Kidney (tissue), 13 donors: ENCODE measurements at regions not wholly inside any gene's neighbourhood (a gene's known extent, or its start where the extent isn't known, plus 50 kb on each side); places are given as distances from the start of the nearest gene placed in this dataset.

Source experiments
- DNase-seq, 5 donors: peaks; one replicate each; pipeline ENCODE4 v3.0.0-alpha.2; 2013 to 2020
- FAIRE-seq: peaks from 2 replicates; lab custom pipeline; 2012; peaks lifted over from hg19 to GRCh38; lab: Jason Lieb, UNC
- H3K27ac ChIP-seq, 2 donors: one replicate each; pipeline ENCODE4 v1.7.0; 2013; ENCODE audit warnings: low read depth in 2 of 2, low read length in 2 of 2, inconsistent platforms in 1 of 2
- H3K27me3 ChIP-seq: one replicate; pipeline ENCODE4 v1.7.1; 2013; ENCODE audit warnings: low read length, inconsistent platforms; ENCODE audit not compliant: control insufficient read depth, insufficient read depth
- H3K36me3 ChIP-seq, 3 donors: one replicate each; pipeline versions ENCODE4 v1.7.0 to v1.7.1; 2013; ENCODE audit warnings: low read length in 3 of 3, control low read depth in 1 of 3, inconsistent platforms in 1 of 3; ENCODE audit not compliant: insufficient read depth in 3 of 3, control insufficient read depth in 2 of 3
- H3K4me1 ChIP-seq, 3 donors: one replicate each; pipeline versions ENCODE4 v1.7.0 to v1.7.1; 2013; ENCODE audit warnings: low read length in 3 of 3, inconsistent platforms in 1 of 3, low read depth in 1 of 3; ENCODE audit not compliant: control insufficient read depth in 2 of 3, insufficient read depth in 2 of 3
- H3K4me3 ChIP-seq, 3 donors: one replicate each; pipeline versions ENCODE4 v1.7.0 to v1.8.1; 2013; ENCODE audit warnings: low read length in 3 of 3, control low read depth in 1 of 3, inconsistent platforms in 1 of 3
- H3K9ac ChIP-seq, 3 donors: one replicate each; pipeline versions ENCODE4 v1.7.0 to v1.7.1; 2013; ENCODE audit warnings: low read length in 3 of 3, control low read depth in 1 of 3, inconsistent platforms in 1 of 3
- H3K9me3 ChIP-seq, 3 donors: one replicate each; pipeline versions ENCODE4 v1.7.0 to v1.7.1; 2013; ENCODE audit warnings: low read length in 3 of 3, control low read depth in 1 of 3, inconsistent platforms in 1 of 3; ENCODE audit not compliant: control insufficient read depth in 2 of 3, insufficient read depth in 1 of 3
- CTCF ChIP-seq: IDR thresholded peaks from 3 replicates; pipeline ENCODE4 v1.5.1; 2012; ENCODE audit warnings: mild to moderate bottlenecking, moderate library complexity, borderline replicate concordance; ENCODE audit not compliant: insufficient read depth; ENCODE audit errors: extremely low read depth
- intact Hi-C: fragments of 100-400 bp; cut with DNase I; formaldehyde crosslinking; loops from one replicate; pipeline ENCODE4 v1.11.1; 2022
- donor health status: control.
- donor health status: control.
- donor health status: control.
- donor health status: control.
- donor health status: control.
- donor health status: DM: yes; HTN: yes; CAD: no.
- donor health status: Normal renal cell carcinoma (clear cell type).

DNA sequence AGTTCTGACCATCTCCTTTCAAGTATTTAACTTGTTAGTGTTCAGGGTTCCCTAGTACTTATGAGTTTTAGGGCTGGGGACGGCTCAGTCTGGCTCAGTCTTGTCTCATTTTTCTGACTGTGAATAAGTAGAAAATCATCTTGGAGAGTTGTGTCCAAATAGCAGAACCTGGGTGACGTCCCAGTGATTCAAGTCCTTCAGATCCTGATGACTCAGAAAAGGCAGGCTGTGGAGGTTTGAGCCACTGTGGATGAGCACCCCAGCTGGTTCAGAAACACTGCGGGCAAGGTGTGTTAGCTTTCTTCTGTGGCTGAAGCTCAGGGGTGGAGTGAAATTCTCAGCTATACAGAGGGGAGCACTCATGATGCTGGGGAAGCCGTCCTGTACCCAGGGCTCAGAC, 154.4 kb upstream of the NPY start:
- TF ChIP-seq CTCF: no peak
- no peak overlapping the region for H3K27ac ChIP-seq
- no peaks in the 10 kb centered on the region for H3K27me3 ChIP-seq
- H3K9me3 ChIP-seq: no peaks in the 10 kb centered on the region
- no peak overlapping the region for H3K4me3 ChIP-seq
- no peaks in the 10 kb centered on the region for H3K36me3 ChIP-seq
- no peaks in the 10 kb centered on the region for H3K4me1 ChIP-seq
- no peak overlapping the region for H3K9ac ChIP-seq
- FAIRE-seq (no peak), DNase-seq (no peak)
- intact Hi-C loops: no loop called here

- FAIRE-seq (no peak), DNase-seq (no peak)
- no peaks in the 10 kb centered on the region for H3K4me1 ChIP-seq
- no peaks in the 10 kb centered on the region for H3K9me3 ChIP-seq
- intact Hi-C loops: no loop called here
- no peaks in the 10 kb centered on the region for H3K36me3 ChIP-seq
- no peaks in the 10 kb centered on the region for H3K27me3 ChIP-seq
- no peak overlapping the region for H3K27ac ChIP-seq
- no peak overlapping the region for H3K9ac ChIP-seq
- TF ChIP-seq CTCF: no peak
- no peak overlapping the region for H3K4me3 ChIP-seq
Observed at GRCh38 chr7:24130631-24131030, 153.4 kb upstream of the NPY start.

DNA sequence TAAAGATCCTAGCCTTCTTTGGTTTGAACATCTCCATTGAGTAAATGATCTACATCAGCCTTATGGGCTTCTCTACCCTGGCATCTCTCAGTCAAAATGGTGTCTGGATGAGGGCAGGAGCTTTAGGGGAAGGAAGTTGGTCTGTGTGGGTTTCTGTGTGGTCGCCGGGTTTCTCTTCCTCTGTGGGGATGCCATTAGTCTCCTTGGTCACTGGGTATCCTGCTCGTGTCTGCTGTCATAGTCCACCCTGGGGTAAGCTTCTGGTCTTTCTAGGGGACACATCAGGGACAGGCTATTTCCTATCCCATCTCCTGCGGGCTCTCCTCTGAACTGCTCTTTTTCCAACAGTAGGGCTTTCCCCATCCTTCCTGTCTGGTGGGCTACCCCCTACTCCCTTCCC, 150.3 kb upstream of the NPY start:
- intact Hi-C loops: no loop called here
- H3K9ac ChIP-seq: no peak overlapping the region
- no peak for DNase-seq
- TF ChIP-seq CTCF: no peak
- no peak overlapping the region for H3K4me3 ChIP-seq
- no peaks in the 10 kb centered on the region for H3K27me3 ChIP-seq
- no peak for FAIRE-seq
- H3K27ac ChIP-seq: no peak overlapping the region
- H3K9me3 ChIP-seq: no peaks in the 10 kb centered on the region
- H3K36me3 ChIP-seq: no peaks in the 10 kb centered on the region
- no peaks in the 10 kb centered on the region for H3K4me1 ChIP-seq

- Histone ChIP-seq H3K27ac (no peak overlapping the region), H3K36me3 (no peaks in the 10 kb centered on the region), H3K27me3 (no peaks in the 10 kb centered on the region), H3K9ac (no peak overlapping the region), H3K4me3 (no peak overlapping the region), H3K4me1 (no peaks in the 10 kb centered on the region), H3K9me3 (no peaks in the 10 kb centered on the region)
- intact Hi-C loops: no loop called here
- DNase-seq (no peak), FAIRE-seq (no peak)
- no peak for TF ChIP-seq CTCF
Observed at GRCh38 chr7:24134535-24134934, 149.5 kb upstream of the NPY start.
